NCI-H2081 (cell line): ENCODE measurements at regions not wholly inside any gene's neighbourhood (a gene's known extent, or its start where the extent isn't known, plus 50 kb on each side); places are given as distances from the start of the nearest gene placed in this dataset.

Experiments used
- DNase-seq, 2 experiments: peaks; one replicate each; lab custom pipeline; 2025; lab: John Stamatoyannopoulos, UW

DNA sequence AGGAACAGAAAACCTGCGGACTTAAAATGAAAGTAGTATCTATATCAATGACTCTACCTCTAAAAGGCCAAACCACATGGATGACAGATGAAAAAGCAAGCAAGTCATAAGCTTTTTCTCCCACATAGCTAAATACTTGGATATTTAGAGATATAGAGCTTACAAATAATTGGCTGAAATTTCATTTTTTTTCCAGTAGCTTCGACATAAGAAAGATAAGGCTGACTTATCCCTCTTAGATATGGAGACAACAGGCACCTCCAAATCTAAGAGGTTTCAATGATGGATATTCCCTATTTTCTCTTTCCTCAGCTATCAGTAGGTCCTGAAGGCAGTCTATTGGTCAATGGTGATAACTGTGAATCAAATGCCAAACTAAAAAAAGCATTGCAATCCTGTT, 460.3 kb downstream of the MEIS1 start:
- no peak for DNase-seq

DNA sequence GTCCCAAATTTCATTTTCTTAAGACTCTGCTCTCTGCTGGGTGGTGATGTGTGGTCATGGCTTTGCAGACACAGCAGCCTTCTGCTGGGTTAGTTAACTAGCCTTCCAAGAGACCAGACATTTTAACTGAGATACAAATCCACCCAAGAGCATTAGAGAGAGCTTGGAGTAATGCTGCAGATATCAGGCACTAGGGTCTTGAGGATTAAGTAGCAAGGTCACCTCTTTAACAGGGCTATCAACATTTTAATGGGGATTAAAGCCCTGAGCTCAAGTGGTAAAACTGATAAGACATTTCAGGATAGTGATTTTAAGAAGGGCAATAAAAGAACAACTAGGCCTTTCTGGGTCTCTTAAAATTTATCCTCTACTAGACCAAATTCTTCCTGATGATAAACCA, 461.2 kb downstream of the MEIS1 start:
- no peak for DNase-seq

DNA sequence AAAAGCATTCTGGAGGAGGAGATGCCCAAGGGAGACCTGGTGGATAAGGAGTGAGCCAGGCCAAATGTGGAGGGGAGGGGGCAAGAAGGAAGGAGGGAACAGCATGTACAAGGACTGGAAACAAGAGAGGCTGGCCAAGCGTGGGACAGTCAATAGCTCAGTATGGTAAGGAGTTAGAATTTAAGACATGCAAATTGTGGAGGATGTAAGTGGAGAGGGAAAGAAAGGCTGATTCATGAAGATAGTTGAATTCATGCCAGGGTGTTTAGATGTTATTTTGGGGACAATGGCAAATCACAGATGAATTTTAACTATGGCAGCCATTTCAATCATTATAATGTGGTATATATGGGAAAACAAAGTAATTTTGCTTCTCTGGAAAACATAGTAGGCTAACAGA, 462.3 kb downstream of the MEIS1 start:
- DNase-seq, result no peak

DNA sequence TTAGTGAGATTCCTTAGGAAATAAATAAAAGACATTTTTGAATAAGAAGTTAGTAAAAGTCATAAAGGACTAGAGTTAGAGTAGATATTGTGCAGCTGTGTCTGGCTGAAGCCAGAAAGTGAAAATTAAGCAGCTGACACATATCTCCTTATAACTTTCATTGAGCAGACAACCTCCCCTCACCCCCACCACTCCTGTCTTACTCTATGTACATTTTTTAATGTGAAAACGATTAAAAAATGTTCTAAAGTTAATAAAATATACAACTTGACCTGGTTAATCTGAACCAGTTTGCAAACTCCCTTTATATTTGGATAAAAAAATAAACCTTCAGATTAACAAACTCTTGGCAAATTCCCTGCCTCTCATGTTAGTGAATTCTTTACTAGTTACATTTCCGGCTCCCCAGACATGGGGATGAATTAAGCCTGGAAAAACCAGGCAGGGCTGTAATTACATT, 462.8 kb downstream of the MEIS1 start:
- no peak for DNase-seq

DNA sequence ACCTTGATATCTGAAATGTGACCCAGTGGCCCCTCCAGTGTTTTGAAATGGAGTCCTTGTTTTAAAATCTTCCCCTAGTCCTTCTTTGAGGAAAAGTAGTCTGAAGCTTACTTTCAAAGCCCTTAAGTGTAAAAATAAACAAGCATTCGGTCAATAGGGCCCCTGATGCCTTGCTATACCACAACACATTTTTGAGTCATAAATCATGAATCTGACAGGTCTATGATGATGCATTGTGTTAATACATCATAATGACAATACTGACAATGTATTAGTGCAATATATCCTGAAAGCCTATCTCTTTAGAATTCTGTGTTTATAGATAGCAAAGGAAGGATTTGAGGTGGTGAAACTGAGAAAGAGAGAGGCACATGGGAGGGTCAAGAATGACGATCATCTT, 464.2 kb downstream of the MEIS1 start:
- no peak for DNase-seq

DNA sequence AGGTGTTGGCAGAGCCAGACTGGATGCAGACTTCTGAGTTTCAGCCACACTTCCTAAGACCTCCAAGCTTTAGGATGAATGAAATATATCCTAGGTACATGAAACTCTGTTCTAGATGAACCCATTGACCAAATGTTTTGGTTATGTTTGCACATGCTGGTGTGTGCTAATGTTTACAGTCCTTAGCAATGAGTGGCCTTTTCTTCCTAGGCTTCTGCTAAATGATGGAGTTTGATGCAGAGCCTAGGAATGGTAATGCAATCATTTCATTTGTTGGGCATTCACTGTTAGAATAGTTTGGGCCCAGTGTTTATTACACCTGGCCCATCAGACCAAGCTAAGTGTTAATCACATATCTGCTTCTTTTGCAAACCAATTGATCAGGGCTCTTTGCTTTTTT, 464.7 kb downstream of the MEIS1 start:
- no peak for DNase-seq

- no peak for DNase-seq
Observed at GRCh38 chr2:66901344-66901743, 466.4 kb downstream of the MEIS1 start.

DNA sequence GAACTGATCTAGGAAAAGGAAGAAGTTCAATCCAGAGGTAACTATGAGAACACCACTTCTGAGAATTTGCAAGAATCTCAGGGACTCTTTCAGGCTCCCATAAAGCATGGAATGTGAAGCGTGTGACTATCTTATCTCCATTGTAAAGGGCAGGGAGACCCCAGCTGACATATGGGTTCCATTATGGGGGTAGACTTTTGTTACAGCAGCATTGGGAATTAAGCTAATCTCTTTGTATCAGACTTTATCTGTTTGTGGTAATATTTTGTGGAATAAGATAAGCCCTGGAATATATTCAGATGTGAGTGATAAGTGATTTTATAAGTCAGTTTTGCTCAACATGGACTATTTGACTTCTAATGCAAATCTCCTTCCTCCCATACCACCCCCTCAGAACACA, 468.3 kb downstream of the MEIS1 start:
- DNase-seq, result no peak

DNA sequence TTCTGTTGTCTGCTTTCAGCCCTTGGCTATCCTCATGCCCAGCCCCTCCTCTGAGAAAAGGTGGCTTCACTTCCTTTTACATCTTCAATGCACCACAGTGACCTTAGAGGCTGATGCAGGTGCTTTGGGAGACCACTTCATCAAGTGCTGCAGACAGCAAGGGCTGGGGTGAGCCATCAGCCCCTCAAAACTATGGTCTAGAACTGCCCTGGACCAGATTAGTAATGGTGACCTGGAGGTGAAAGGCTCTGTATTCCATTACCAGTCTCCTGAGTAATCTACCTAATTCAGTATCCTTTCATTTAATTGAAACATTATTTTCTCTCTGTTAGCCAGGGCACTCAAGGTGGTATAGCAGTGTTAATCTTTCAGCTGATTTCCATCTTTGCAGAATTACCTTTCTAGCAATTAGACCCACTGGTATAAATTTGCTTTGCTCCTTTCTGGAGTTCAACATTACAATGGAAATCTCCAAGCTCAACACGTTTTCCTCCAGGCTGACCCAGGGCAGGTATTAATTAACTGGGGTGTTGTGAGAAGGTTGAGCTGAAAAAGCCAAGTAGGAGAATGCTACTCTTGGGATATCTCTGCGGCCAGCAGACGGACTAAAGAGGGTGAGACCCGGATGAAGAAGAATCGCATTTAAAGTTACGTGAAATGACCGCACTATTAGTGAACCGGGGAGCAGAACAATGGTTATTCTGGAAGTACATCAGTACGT, 469.0 kb downstream of the MEIS1 start:
- DNase-seq, result no peak

DNA sequence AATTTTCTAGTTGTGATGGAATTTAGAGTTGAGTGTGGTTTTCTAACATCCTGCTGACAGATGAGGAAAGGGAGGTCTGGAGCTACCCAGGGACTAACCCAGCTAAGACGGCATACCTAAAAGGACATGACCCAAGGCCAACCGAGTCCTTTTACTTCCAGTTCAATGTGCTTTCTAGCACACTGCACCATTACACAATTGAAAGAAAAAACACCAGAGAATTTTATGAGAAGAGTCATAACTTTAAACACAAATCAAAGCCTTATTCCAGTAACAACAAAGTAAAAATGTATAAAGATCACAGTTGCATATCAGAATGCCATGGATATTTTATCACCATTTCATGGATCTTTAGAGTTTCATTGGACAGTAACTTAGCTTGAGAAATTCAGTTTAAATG, 480.3 kb downstream of the MEIS1 start:
- no peak for DNase-seq

- DNase-seq, result no peak
Observed at GRCh38 chr2:66919286-66919685, 477.8 kb upstream of the ETAA1 start.

DNA sequence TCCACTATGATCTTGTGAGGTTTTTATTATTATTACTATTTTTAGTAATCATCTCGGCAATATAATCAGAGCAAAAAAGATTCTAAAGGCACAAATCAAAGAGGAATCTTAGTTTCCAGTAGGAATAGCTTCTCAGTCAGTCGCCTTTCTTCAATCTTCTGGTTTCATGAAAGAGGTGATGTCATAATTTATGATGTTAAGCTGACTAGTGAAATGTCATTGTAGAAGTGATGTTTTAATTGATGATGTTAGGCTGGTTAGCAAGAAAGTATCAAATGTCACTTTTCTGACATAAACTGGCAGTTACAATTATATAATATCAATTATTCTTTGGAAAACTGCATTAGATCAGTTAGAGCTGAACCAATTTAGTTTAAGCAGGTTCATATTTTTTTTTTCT, 476.7 kb upstream of the ETAA1 start:
- DNase-seq, result no peak

- no peak for DNase-seq
Observed at GRCh38 chr2:66925128-66925527, 472.0 kb upstream of the ETAA1 start.

DNA sequence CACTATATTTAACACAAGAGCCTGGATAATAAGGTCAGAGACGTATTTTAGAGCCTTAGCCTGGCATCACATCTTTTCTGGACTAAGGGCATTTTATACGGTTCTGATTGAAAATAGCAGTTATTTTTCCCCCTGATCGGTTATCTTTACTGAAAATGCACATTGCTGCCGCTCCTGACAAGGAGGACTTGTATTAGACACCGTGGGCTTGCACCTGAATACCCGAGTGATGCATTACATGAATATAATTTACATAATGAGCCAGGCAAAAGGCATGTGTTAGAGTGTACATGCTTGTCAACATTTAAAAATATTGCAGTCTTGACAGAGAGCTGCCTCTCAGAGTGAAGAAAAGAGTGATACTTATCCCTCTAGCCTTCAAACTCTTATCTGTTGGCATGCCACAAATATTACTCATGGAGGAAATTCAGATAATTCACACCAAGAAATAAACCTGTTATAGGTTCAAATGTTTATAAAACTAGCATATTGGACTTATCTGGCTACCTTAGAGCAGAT, 470.5 kb upstream of the ETAA1 start:
- no peak for DNase-seq

GRCh38 chr2:66929632-66930338, 467.3 kb upstream of the ETAA1 start:
- no peak for DNase-seq

DNA sequence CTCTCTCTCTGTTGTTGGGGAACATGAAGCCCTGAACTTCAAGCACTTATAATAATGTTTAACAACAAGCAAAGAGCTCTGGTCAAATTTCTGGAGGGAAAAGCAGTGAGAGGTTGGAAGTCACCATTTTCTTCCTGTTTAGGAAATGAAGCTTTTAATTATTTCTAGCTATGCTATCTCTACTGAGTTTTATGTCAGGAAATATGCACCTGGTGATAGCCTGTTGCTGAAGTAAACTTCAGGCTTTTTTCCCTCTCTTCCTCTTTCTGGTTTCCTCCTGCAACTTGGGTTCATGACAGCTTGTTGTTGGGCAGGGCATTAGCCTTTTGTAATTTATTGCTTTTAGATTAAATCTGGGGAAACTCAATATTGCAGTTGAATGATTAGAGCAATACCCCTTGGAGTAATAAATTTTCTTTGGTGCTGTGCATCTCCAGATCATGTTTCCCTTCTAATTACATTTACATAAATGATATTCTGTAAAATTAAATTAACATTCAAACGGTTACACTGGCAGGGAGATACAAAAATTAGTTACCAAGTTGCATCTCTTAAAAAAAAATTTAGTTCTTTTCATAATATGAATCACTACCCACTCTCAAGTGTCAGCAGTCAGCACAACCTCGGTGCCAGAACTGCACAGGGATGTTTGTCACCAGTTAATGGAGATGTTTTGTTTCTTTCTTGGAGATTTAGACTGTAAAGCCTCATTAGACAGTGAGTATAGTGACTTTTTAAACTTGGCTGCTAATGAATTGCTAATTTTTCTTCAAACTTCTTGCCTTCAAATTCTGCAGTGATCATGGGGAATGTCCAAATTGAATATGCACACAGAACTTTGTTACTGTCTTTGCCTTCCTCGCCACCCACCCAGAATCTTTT, 466.6 kb upstream of the ETAA1 start:
- no peak for DNase-seq

DNA sequence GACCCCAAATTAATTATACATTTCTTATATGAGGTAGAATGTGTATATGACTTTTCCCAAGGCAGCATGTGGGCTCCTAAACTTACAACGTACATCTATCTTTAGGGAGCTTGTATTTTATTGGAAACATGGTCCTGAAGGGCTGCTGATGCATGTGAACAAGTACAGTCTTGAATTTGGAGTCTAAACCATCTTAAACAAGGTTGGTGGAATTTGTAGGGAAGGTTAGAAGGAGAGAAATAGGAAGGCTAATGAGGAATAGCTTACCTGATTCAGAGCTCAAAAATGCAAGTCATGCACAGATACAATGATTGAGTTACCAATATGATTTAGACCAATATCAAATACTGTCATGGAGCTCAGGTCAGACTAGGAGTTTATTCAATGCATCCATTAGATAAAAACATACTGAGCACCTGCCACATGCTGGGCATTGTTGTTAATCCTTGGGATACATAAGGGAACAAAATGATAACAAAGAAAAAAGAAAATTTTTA, 458.6 kb upstream of the ETAA1 start:
- no peak for DNase-seq

- no peak for DNase-seq
Observed at GRCh38 chr2:66940080-66940479, 457.1 kb upstream of the ETAA1 start.

DNA sequence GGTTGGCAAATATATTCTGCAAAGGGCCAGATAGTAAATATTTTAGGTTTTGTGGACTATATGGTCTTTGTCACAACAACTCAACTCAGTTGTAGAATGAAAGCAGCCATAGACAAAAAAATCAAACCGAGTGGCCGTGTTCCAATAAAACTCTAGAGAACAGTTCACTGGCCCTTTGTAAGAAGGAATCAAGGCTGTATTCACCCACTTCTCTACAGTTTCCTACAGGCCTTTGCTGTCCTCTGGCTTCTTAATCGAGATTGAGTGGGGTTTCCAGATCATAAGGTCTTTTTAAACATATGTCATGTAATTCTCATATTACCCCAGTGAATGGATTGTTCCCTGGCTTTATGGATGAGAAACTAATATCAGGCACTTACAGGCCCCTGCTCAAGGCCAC, 448.9 kb upstream of the ETAA1 start:
- no peak for DNase-seq

DNA sequence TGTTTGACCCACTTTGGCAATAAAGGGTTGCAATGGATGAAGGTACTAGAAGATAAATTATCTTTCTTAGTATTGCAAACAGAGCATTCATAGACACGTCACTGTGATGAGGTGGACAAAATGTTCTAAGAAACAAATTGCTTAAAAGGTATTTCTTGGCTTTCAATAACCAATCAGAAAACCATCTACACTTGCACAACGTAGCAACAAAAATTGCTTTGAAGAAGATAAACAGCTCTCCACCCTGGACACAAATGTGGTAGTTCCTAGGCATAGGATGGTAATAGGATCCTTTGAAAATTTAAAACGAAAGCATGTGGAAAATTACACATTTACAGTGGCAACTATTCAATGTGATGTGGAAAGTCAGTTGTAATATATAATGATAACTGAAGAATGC, 439.9 kb upstream of the ETAA1 start:
- no peak for DNase-seq

DNA sequence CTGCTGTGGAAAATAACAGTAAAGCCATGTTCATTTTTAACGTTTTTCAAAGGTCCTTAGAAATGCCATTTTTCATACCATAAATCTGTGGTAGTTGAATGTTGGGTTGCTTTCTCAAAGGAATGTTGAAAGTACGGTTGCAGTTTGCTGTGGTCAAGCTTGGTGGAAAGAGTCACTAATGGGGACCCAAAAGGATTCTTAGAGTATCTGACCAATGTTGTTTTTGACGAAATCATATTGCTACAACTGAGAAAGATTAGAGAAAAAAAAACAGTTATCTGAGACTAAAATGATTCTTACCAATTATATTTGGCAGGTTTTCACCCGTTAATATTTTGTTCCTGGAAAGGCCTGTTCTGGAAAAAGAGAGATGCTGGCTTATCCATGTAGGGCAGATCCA, 439.5 kb upstream of the ETAA1 start:
- DNase-seq, result no peak

GRCh38 chr2:66960161-66960560, 437.0 kb upstream of the ETAA1 start:
- no peak for DNase-seq
